K562 (cell line): ENCODE measurements at regions not wholly inside any gene's neighbourhood (a gene's known extent, or its start where the extent isn't known, plus 50 kb on each side); places are given as distances from the start of the nearest gene placed in this dataset.

ENCODE experiments used
- HDAC3 ChIP-seq: fragments of 450-650 bp; IDR thresholded peaks from 2 replicates; pipeline ENCODE4 v1.6.1; 2018; ENCODE audit warnings: borderline replicate concordance, mild to moderate bottlenecking, moderate library complexity; ENCODE audit not compliant: partially characterized antibody
- POLR2AphosphoS5 ChIP-seq: IDR thresholded peaks from 2 replicates; pipeline ENCODE4 v1.6.1; 2011; ENCODE audit warnings: mild to moderate bottlenecking, low read depth, low read length, moderate library complexity; ENCODE audit not compliant: control insufficient read depth, insufficient read depth
- POLR3A ChIP-seq: IDR thresholded peaks from 2 replicates; pipeline ENCODE4 v1.6.1; 2011; ENCODE audit warnings: borderline replicate concordance, mild to moderate bottlenecking, moderate library complexity; ENCODE audit not compliant: insufficient read length, insufficient read depth; ENCODE audit errors: extremely low read depth
- RBM34 ChIP-seq: fragments of 200-400 bp; formaldehyde crosslinking; IDR thresholded peaks from 2 replicates; pipeline ENCODE4 v1.6.1; 2018; ENCODE audit warnings: low read length, borderline replicate concordance; ENCODE audit not compliant: insufficient read depth
- TF ChIP-seq, protein P1 (sequence below): fragments of 450-650 bp; conservative IDR thresholded peaks from 2 replicates; pipeline ENCODE4 v1.6.1; 2016; ENCODE audit warnings: missing genetic modification characterization, low read depth, mild to moderate bottlenecking, missing compliant biosample characterization, moderate library complexity
- TF ChIP-seq, protein P2 (sequence below), 3 experiments: IDR thresholded peaks in 2 of 3; conservative IDR thresholded peaks in 1 of 3; 2 replicates each; pipeline ENCODE4 v1.5.1; 2011 to 2012; ENCODE audit warnings: low read length in 3 of 3, mild to moderate bottlenecking in 3 of 3, control low read depth in 2 of 3, improper control_type of control experiment in 1 of 3, inconsistent platforms in 1 of 3, low read depth in 1 of 3, mixed read lengths in 1 of 3, moderate library complexity in 1 of 3; ENCODE audit not compliant: insufficient read depth in 2 of 3

DNA sequence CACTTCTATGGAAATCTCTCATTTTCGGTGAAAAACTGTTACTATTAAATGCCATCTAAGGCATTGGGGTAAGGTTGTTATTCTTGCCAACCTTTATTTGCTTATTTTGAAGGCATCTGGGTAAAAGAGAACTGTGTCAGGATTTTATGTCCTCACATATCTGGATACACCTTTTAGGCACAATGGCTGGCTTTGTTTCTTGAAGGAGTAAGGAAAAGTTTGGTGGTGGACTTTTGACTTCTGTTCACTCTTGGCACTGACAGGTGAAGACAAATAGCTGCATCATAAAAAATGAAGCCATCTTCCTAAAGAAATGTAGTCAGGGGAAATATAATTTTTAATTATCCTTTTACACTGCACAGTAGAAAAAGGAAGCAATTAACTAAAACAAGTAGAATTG lies 310.0 kb downstream of the CNTN3 start:
- TF ChIP-seq, protein P1, sequence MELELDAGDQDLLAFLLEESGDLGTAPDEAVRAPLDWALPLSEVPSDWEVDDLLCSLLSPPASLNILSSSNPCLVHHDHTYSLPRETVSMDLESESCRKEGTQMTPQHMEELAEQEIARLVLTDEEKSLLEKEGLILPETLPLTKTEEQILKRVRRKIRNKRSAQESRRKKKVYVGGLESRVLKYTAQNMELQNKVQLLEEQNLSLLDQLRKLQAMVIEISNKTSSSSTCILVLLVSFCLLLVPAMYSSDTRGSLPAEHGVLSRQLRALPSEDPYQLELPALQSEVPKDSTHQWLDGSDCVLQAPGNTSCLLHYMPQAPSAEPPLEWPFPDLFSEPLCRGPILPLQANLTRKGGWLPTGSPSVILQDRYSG (tag): no peak
- no peak for TF ChIP-seq POLR3A
- no peak for TF ChIP-seq HDAC3
- no peak for TF ChIP-seq POLR2AphosphoS5
- TF ChIP-seq, protein P2, sequence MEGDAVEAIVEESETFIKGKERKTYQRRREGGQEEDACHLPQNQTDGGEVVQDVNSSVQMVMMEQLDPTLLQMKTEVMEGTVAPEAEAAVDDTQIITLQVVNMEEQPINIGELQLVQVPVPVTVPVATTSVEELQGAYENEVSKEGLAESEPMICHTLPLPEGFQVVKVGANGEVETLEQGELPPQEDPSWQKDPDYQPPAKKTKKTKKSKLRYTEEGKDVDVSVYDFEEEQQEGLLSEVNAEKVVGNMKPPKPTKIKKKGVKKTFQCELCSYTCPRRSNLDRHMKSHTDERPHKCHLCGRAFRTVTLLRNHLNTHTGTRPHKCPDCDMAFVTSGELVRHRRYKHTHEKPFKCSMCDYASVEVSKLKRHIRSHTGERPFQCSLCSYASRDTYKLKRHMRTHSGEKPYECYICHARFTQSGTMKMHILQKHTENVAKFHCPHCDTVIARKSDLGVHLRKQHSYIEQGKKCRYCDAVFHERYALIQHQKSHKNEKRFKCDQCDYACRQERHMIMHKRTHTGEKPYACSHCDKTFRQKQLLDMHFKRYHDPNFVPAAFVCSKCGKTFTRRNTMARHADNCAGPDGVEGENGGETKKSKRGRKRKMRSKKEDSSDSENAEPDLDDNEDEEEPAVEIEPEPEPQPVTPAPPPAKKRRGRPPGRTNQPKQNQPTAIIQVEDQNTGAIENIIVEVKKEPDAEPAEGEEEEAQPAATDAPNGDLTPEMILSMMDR (IDR thresholded peaks at IDR 0.05 in 2 of 3, conservative IDR thresholded peaks at IDR 0.05 in 1 of 3; ENCODE audit: insufficient read depth in 2 of 3, low read depth in 1 of 3, low read length in 3 of 3): no peak
- no peak for TF ChIP-seq RBM34
